HG02973 (cell line): ENCODE measurements at regions not wholly inside any gene's neighbourhood (a gene's known extent, or its start where the extent isn't known, plus 50 kb on each side); places are given as distances from the start of the nearest gene placed in this dataset.

Experiments
- ATAC-seq: cut with Tn5 transposase; IDR thresholded peaks from one replicate; pipeline ENCODE4 v1.9.1; 2021; ENCODE audit warnings: moderate library complexity; ENCODE audit not compliant: unreplicated experiment

DNA sequence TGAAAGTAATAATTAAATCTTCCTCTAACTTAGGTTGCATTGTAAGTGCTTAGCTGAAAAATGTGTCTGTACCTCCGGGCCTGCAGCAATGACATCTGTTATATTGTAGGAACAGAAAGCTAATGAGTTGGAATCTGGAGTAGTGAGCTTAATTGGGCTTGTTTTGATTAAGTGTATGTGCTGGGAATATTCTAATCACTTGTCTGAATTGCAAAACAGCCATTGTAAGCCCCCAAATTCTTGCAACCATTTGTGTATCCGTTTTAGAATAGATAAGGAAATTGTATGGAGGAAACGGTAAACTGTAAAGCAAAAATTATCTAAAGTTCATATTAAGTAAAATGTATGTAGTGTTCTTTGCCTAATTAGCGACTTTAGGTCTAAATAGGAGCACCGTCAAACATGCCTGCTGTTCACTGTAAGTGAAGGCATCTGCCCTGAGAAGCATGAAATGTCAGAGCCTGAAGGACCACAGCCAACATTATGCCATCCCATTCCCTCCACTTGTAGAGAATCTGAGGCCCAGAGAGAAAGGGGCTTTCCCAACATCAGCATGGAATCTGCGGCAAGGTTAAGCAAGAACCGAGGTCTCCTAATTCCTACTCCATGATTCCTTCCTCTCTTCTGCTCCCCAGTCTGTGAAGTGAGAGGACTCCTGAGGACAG lies 466.4 kb downstream of the TDRD15 start:
- no peak for ATAC-seq

DNA sequence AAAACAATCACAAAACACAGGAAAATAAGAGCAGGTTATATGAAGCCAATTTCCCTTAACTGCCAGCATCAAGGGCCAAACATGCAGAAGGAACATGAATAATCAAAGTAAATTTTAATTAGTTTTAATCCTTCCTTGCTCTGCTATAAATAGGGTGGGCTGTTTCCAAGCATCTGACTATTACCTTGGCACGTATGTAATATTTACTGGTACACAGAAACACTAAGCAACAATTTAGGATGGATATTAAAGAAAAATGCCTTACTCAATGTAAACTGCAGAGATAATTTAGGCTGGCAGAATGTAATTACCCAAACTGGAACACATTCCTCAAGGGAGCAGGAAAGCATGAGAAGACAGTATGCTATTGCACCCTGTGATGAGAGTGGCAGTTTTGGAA lies 468.2 kb downstream of the TDRD15 start:
- ATAC-seq: no peak

DNA sequence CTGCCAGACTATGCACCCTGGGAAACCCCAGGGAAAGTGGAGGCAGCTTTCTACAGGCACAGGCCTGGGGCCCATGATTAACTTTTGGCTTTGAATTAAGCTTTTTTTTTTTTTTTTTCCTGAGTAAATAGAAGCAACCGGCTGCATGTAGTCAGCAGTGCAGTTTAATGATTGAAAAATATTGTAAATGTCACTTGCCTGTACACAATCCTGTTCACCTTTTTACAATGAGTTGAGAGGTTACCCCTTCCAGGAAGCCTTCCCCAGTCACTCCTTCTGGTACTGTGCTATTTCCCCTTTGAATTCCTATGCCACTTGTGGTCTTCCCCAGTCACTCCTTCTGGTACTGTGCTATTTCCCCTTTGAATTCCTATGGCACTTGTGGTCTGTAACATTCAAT lies 475.6 kb downstream of the TDRD15 start:
- no peak for ATAC-seq

DNA sequence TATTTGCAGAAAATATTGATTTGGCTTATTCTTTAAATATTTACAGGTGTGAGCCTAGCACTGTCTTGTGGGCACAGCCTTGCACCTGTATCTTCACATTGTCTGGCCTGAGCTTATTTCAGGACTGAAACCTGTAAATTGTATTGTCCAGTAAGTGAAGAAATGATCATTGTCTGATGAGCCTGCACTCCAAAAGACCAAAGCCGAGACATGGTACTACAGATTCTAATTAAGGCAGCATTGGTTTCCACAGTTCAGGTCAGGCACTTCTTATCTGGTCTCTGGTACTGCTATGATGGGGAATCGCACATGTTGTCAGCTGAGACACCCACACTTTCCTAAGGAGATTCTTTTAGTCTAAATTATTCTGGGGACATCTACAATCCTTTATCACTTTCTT lies 479.0 kb downstream of the TDRD15 start:
- no peak for ATAC-seq

GRCh38 chr2:21607572-21607971 lies 483.8 kb downstream of the TDRD15 start:
- no peak for ATAC-seq

- ATAC-seq: no peak
These were observed 486.5 kb downstream of the TDRD15 start for GRCh38 chr2:21610304-21610703.

DNA sequence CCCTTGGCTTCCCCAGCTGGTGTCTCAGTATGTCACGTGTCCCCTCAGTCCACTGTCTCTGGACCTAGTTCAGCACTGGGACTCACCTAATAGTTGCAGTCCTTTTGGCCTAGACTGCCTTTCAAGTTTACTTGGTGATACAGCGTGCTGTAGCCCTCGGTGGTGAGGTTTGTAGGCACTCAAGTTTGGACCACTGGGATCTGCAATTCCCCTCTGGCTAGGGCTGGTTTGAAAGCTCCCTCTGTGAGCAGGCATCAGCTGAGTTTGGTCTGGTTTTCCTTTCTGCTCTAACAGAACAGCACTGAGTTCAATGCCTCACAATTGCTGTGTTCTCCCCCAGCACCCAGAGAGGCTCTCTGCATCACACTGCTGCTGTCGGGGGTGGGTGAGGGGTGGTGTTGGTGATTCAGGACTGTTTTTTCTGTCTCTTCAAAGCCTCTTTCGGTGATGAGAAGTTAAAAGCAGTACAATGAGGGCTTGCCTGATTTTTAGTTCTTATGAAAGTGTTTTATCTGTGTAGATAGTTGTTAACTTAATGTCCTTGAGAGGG lies 494.2 kb downstream of the TDRD15 start:
- no peak for ATAC-seq

DNA sequence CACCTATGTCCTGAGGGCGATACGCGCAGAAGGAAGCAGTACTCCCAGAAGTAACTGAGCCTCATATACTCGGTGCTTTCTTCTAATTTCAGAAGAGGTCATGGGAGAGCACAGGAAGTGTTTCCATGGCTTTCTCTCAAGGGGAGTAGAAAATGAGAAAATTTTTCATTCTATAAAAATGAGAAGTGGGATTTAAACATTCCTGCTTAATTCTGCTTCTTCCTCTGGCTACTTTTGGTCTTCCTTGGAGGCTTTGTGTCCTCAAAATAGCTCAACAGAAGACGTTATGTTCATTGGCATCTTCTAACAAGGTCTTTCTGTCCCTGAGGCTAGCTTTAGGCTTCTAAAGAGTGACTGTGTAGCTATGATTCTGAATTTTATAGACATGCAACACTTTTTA lies 497.0 kb downstream of the TDRD15 start:
- ATAC-seq: no peak

DNA sequence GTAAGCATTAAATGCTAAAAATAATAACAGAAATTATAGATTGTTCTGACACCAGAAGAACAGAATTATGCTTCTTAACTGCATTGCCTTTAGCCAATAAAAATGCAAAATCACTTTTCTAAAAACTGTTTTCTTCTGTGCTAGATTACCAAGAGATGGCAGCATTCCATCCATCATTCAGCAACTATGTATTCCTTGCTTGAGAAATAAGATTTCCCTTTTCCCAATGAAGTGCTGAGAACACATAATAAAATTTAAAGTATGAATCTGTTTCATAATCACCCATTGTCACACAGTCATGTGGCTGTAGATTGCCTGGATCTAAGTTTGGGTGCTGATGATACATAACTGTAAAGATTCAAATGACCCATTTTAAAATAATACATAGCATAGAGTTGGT lies 504.2 kb downstream of the TDRD15 start:
- no peak for ATAC-seq

- ATAC-seq: no peak
These were observed 509.2 kb downstream of the TDRD15 start for GRCh38 chr2:21633015-21633414.

- ATAC-seq: no peak
These were observed 509.7 kb downstream of the TDRD15 start for GRCh38 chr2:21633466-21633865.

GRCh38 chr2:21633911-21634310 lies 510.1 kb downstream of the TDRD15 start:
- no peak for ATAC-seq

DNA sequence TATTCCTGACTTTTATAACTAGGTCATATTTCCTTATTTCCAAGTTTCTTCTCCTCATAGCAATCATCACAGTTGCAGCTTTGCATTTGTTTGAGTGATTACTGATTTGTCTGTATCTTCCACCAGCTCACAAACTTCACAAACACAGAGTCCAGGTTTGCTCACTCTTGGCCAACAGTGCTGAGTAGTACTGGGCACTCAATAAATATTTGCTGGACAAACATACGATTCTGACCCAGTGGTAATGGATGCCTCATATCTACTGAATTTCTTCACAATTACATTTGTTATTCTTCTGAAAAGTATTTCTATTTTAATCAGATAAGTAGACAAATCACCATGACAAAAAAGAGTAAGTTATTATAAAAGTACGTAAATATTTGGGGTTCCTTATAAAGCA lies 516.3 kb downstream of the TDRD15 start:
- ATAC-seq: no peak

- no peak for ATAC-seq
These were observed 518.9 kb downstream of the TDRD15 start for GRCh38 chr2:21642647-21643046.

DNA sequence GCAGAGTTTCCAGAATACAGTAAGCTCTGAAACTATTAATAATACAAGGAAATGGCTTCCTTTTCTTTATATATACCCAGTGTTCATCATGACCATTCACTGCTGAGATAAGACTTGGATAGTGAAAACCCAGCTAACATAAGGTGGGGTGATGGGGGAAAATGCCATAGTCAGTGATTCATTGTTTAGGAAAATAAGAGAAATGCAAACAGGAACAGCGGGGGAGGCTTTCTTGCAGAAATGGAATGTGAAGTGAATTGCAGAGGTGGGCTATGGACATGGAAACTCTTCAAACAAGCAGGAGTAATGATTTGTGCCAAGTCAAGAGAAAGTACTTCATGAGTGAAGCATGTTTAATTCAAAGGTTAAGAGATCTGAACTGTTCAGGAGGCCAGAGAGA lies 519.4 kb downstream of the TDRD15 start:
- ATAC-seq: no peak

- no peak for ATAC-seq
These were observed 520.5 kb downstream of the TDRD15 start for GRCh38 chr2:21644266-21644665.

DNA sequence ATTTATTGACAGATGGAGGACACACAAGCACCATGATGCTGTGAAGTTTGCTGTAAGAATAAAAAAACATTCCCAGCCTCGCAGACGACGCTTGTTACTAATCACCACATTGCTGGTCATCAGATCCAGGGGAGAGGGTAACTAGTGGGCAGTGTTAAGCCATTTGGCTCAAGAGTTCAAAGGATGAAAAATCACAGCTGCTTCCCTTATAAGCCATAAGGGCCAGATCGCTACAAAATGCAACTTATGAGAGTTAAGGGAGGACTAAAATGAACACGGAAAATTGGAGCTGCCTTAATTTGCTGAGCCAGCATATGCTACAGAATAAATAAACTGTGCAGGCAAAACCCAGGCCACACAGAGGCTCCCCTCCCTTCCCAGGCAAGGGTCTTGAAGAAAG lies 522.6 kb downstream of the TDRD15 start:
- no peak for ATAC-seq

DNA sequence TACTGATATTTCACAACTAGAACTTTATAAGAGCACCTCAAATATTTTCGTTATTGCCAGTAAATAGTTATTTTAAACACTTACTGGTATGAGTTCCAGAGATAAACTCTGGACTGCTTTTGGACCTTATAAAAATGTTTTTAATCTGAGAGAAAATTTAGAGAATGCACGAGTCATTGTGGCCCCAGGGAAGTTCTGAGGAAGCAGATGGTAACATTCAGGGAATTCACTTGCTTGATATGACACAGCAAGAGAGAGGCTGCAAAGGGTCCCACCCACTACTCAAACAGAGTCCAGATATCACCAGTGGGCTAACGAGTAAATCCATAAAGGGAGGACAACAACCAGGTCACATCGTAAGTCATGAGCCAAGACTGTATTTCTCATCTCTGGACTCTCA lies 526.8 kb downstream of the TDRD15 start:
- ATAC-seq: no peak

- ATAC-seq: no peak
These were observed 531.4 kb downstream of the TDRD15 start for GRCh38 chr2:21655136-21655535.

GRCh38 chr2:21656330-21657075 lies 532.7 kb downstream of the TDRD15 start:
- ATAC-seq: no peak

- no peak for ATAC-seq
These were observed 533.7 kb downstream of the TDRD15 start for GRCh38 chr2:21657445-21657844.

- no peak for ATAC-seq
These were observed 534.5 kb downstream of the TDRD15 start for GRCh38 chr2:21658269-21658668.
